HG03565 (cell line): ENCODE measurements at regions not wholly inside any gene's neighbourhood (a gene's known extent, or its start where the extent isn't known, plus 50 kb on each side); places are given as distances from the start of the nearest gene placed in this dataset.
"Not testable (repeated sequence)": the region's sequence is repeated elsewhere in the genome, so short reads cannot be mapped to it uniquely, and the experiment has no call there.

ENCODE experiments used
- ATAC-seq: cut with Tn5 transposase; IDR thresholded peaks from one replicate; pipeline ENCODE4 v1.9.1; 2021; ENCODE audit warnings: mild to moderate bottlenecking, moderate library complexity; ENCODE audit not compliant: unreplicated experiment

- not testable (repeated sequence) for ATAC-seq
Observed at GRCh38 chr6:164339442-164339841, 924.9 kb downstream of the QKI start.

- ATAC-seq = no peak
Observed at GRCh38 chr6:164337925-164338397, 923.4 kb downstream of the QKI start.

- no peak for ATAC-seq
Observed at GRCh38 chr6:164337024-164337924, 922.8 kb downstream of the QKI start.

GRCh38 chr6:164336455-164336854, 921.9 kb downstream of the QKI start:
- ATAC-seq = no peak

- ATAC-seq = no peak
Observed at GRCh38 chr6:164331026-164331425, 916.5 kb downstream of the QKI start.

GRCh38 chr6:164325168-164325567, 910.6 kb downstream of the QKI start:
- ATAC-seq = no peak

- no peak for ATAC-seq
Observed at GRCh38 chr6:164322533-164322932, 908.0 kb downstream of the QKI start.

- no peak for ATAC-seq
Observed at GRCh38 chr6:164321297-164321696, 906.8 kb downstream of the QKI start.

- no peak for ATAC-seq
Observed at GRCh38 chr6:164315376-164315775, 900.9 kb downstream of the QKI start.

GRCh38 chr6:164308339-164308738, 893.8 kb downstream of the QKI start:
- no peak for ATAC-seq

- ATAC-seq = no peak
Observed at GRCh38 chr6:164303102-164303964, 888.8 kb downstream of the QKI start.

GRCh38 chr6:164296411-164296810, 881.9 kb downstream of the QKI start:
- no peak for ATAC-seq

GRCh38 chr6:164294047-164294784, 879.7 kb downstream of the QKI start:
- ATAC-seq = no peak

GRCh38 chr6:164291224-164291623, 876.7 kb downstream of the QKI start:
- ATAC-seq = no peak

GRCh38 chr6:164290101-164290500, 875.6 kb downstream of the QKI start:
- no peak for ATAC-seq

- ATAC-seq = no peak
Observed at GRCh38 chr6:164286011-164286410, 871.5 kb downstream of the QKI start.

GRCh38 chr6:164283574-164283973, 869.1 kb downstream of the QKI start:
- no peak for ATAC-seq

- ATAC-seq = no peak
Observed at GRCh38 chr6:164276211-164276610, 861.7 kb downstream of the QKI start.

GRCh38 chr6:164275773-164276172, 861.3 kb downstream of the QKI start:
- ATAC-seq = no peak

GRCh38 chr6:164274493-164274892, 860.0 kb downstream of the QKI start:
- ATAC-seq = no peak

GRCh38 chr6:164273491-164273890, 859.0 kb downstream of the QKI start:
- no peak for ATAC-seq
